MM.1S (cell line): ENCODE measurements at regions not wholly inside any gene's neighbourhood (a gene's known extent, or its start where the extent isn't known, plus 50 kb on each side); places are given as distances from the start of the nearest gene placed in this dataset.

Experiments
- DNase-seq: peaks from one replicate; pipeline ENCODE4 v3.0.0-alpha.2; 2015
- H2AFZ ChIP-seq: fragments of 300-600 bp; sonication (generic); 2 replicates; pipeline ENCODE4 v1.6.0; 2016; ENCODE audit warnings: antibody characterized with exemption, low read length
- H3F3A ChIP-seq: fragments of 300-600 bp; sonication (generic); 2 replicates; pipeline ENCODE4 v1.6.1; 2016; ENCODE audit warnings: mild to moderate bottlenecking, antibody characterized with exemption, low read length, moderate library complexity, mixed read lengths; ENCODE audit not compliant: insufficient read depth
- H3K27ac ChIP-seq: fragments of 300-600 bp; sonication (generic); 2 replicates; pipeline ENCODE4 v1.5.1; 2016; ENCODE audit warnings: mild to moderate bottlenecking, low read length
- H3K27me3 ChIP-seq: fragments of 300-600 bp; sonication (generic); replicated peaks from 2 replicates; pipeline ENCODE4 v1.6.0; 2016; ENCODE audit warnings: low read length; ENCODE audit not compliant: insufficient read depth
- H3K36me3 ChIP-seq: fragments of 300-600 bp; sonication (generic); replicated peaks from 2 replicates; pipeline ENCODE4 v1.6.1; 2016; ENCODE audit warnings: mild to moderate bottlenecking, low read length, mixed read lengths; ENCODE audit not compliant: insufficient read depth
- H3K4me1 ChIP-seq: fragments of 300-600 bp; sonication (generic); 2 replicates; pipeline ENCODE4 v1.6.1; 2016; ENCODE audit warnings: low read length, mixed read lengths
- H3K4me2 ChIP-seq: fragments of 300-600 bp; sonication (generic); 2 replicates; pipeline ENCODE4 v1.6.0; 2016; ENCODE audit warnings: low read depth, low read length
- H3K4me3 ChIP-seq: fragments of 300-600 bp; sonication (generic); 2 replicates; pipeline ENCODE4 v1.5.1; 2016; ENCODE audit warnings: low read length, mixed read lengths
- H3K79me2 ChIP-seq: fragments of 300-600 bp; sonication (generic); 2 replicates; pipeline ENCODE4 v1.6.1; 2016; ENCODE audit warnings: mixed run types, low read length, mixed read lengths
- H3K9ac ChIP-seq: fragments of 300-600 bp; sonication (generic); 2 replicates; pipeline ENCODE4 v1.6.1; 2016; ENCODE audit warnings: low read length, mixed read lengths
- H3K9me2 ChIP-seq: fragments of 300-600 bp; sonication (generic); replicated peaks from 2 replicates; pipeline ENCODE4 v1.6.1; 2016; ENCODE audit warnings: mild to moderate bottlenecking, low read length, mixed read lengths; ENCODE audit not compliant: insufficient read depth
- H3K9me3 ChIP-seq: fragments of 300-600 bp; sonication (generic); replicated peaks from 2 replicates; pipeline ENCODE4 v1.6.1; 2016; ENCODE audit warnings: mild to moderate bottlenecking, low read length, mixed read lengths; ENCODE audit not compliant: insufficient read depth
- H4K20me1 ChIP-seq: fragments of 300-600 bp; sonication (generic); 2 replicates; pipeline ENCODE4 v1.6.1; 2016; ENCODE audit warnings: mild to moderate bottlenecking, low read length, moderate library complexity, mixed read lengths; ENCODE audit not compliant: insufficient read depth
- CTCF ChIP-seq: fragments of 300-600 bp; sonication (generic); IDR thresholded peaks from 2 replicates; pipeline ENCODE4 v1.5.1; 2016; ENCODE audit warnings: antibody characterized with exemption, low read length, mixed read lengths
- EZH2 ChIP-seq: fragments of 300-600 bp; sonication (generic); optimal IDR thresholded peaks from 2 replicates; pipeline ENCODE3; 2017; ENCODE audit warnings: low read depth, mild to moderate bottlenecking, antibody characterized with exemption, low read length, mixed read lengths
- EZH2phosphoT487 ChIP-seq: fragments of 300-600 bp; sonication (generic); IDR thresholded peaks from 2 replicates; pipeline ENCODE4 v1.6.1; 2018; ENCODE audit warnings: antibody characterized with exemption, low read length

DNA sequence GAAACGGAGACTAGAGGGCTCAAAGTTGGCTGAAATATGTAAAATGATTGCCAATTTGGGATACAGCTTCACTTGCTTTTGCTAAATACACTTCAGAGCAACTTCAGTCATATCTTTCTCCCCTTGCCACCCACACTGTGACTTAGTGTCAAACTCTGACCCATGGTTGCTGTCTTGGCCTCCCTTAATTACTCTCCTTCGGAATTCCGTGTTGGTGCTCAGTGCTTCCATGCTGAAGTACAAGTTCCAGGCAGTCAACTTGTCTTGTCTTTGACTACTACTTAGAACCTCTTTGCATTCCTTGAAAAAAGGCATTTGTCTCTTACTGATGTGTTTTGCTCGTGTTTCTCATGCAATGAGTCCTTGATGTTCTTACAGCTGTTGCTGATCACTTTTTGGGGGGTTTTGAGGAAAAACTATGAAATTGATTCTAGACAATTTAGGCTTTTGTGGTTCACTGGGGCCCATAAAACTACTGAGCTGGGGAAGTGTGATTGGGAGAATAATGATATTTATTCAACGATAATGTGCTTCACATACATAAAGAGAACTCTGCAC is 146.0 kb downstream of the UBE2E3 start:
- TF ChIP-seq EZH2: no peak
- Histone ChIP-seq H3K27me3 (no peaks in the 10 kb centered on the region), H4K20me1 (no peaks in the 10 kb centered on the region), H3K27ac (no peak overlapping the region), H3K79me2 (no peaks in the 10 kb centered on the region), H3K4me2 (no peak overlapping the region), H3K4me3 (no peak overlapping the region), H3K9me3 (no peaks in the 10 kb centered on the region), H3K9me2 (no peaks in the 10 kb centered on the region), H3K4me1 (peaks cover 6% of the 10 kb centered on the region; the same call in 1 of the 2 replicates), H3K9ac (no peak overlapping the region), H3F3A (peaks cover 5% of the 10 kb centered on the region), H2AFZ (no peak overlapping the region), H3K36me3 (no peaks in the 10 kb centered on the region)
- DNase-seq: no peak

- Histone ChIP-seq H3K27ac (no peak overlapping the region), H3K79me2 (no peaks in the 10 kb centered on the region), H2AFZ (no peak overlapping the region), H3K9ac (no peak overlapping the region), H3K4me1 (peaks cover 9% of the 10 kb centered on the region; the same call in 1 of the 2 replicates), H3K9me2 (no peaks in the 10 kb centered on the region), H3K27me3 (no peaks in the 10 kb centered on the region), H3K4me3 (no peak overlapping the region), H4K20me1 (no peaks in the 10 kb centered on the region), H3K9me3 (no peaks in the 10 kb centered on the region), H3K4me2 (no peak overlapping the region), H3F3A (peaks cover 5% of the 10 kb centered on the region), H3K36me3 (no peaks in the 10 kb centered on the region)
- DNase-seq: no peak
- TF ChIP-seq EZH2 (no peak), CTCF (no peak), EZH2phosphoT487 (no peak)
Observed at GRCh38 chr2:181128199-181128598, 147.8 kb downstream of the UBE2E3 start.

GRCh38 chr2:181129364-181130056 is 149.1 kb downstream of the UBE2E3 start:
- H3K9me2 ChIP-seq: no peaks in the 10 kb centered on the region
- no peaks in the 10 kb centered on the region for H3K36me3 ChIP-seq
- H3K27me3 ChIP-seq: no peaks in the 10 kb centered on the region
- TF ChIP-seq CTCF (no peak), EZH2 (no peak), EZH2phosphoT487 (no peak)
- no peaks in the 10 kb centered on the region for H3K79me2 ChIP-seq
- no peak overlapping the region for H3K9ac ChIP-seq
- no peak for DNase-seq
- H3K4me2 ChIP-seq: no peak overlapping the region
- no peak overlapping the region for H3K4me3 ChIP-seq
- H3K9me3 ChIP-seq: no peaks in the 10 kb centered on the region
- H3K4me1 ChIP-seq: peaks cover 3% of the 10 kb centered on the region; the same call in 1 of the 2 replicates
- H3F3A ChIP-seq: no peaks in the 10 kb centered on the region
- no peak overlapping the region for H2AFZ ChIP-seq
- H4K20me1 ChIP-seq: no peaks in the 10 kb centered on the region
- H3K27ac ChIP-seq: no peak overlapping the region

GRCh38 chr2:181130686-181131085 is 150.3 kb downstream of the UBE2E3 start:
- no peak for DNase-seq
- Histone ChIP-seq H3K9me3 (no peaks in the 10 kb centered on the region), H3K4me2 (no peak overlapping the region), H3K36me3 (no peaks in the 10 kb centered on the region), H3K4me1 (peaks cover 3% of the 10 kb centered on the region; the same call in 1 of the 2 replicates), H3K9me2 (no peaks in the 10 kb centered on the region), H3K27me3 (no peaks in the 10 kb centered on the region), H3K9ac (no peak overlapping the region), H4K20me1 (no peaks in the 10 kb centered on the region), H3F3A (no peaks in the 10 kb centered on the region), H3K79me2 (no peaks in the 10 kb centered on the region), H2AFZ (no peak overlapping the region), H3K4me3 (no peak overlapping the region), H3K27ac (no peak overlapping the region)
- TF ChIP-seq EZH2 (no peak), CTCF (no peak), EZH2phosphoT487 (no peak)
